Endodermal cell (in vitro differentiated cells): ENCODE measurements at regions not wholly inside any gene's neighbourhood (a gene's known extent, or its start where the extent isn't known, plus 50 kb on each side); places are given as distances from the start of the nearest gene placed in this dataset.

Experiments used
- DNase-seq: peaks from one replicate; pipeline ENCODE4 v3.0.0-alpha.2; 2017
- H3K27ac ChIP-seq: 2 replicates; pipeline ENCODE4 v1.5.1; 2013; ENCODE audit warnings: mild to moderate bottlenecking, low read depth, low read length, moderate library complexity
- H3K27me3 ChIP-seq: 2 replicates; pipeline ENCODE4 v1.6.1; 2013; ENCODE audit warnings: mild to moderate bottlenecking, low read length, moderate library complexity; ENCODE audit not compliant: insufficient read depth, control insufficient read depth, poor library complexity, severe bottlenecking
- H3K36me3 ChIP-seq: 2 replicates; pipeline ENCODE4 v1.7.0; 2013; ENCODE audit warnings: mild to moderate bottlenecking, low read length, moderate library complexity; ENCODE audit not compliant: control insufficient read depth, insufficient read depth
- H3K4me1 ChIP-seq: one replicate; pipeline ENCODE4 v1.7.0; 2013; ENCODE audit warnings: low read length; ENCODE audit not compliant: control insufficient read depth, insufficient read depth
- H3K4me3 ChIP-seq: 2 replicates; pipeline ENCODE4 v1.5.1; 2013; ENCODE audit warnings: mild to moderate bottlenecking, low read length, moderate library complexity
- H3K9ac ChIP-seq: 2 replicates; pipeline ENCODE4 v1.6.1; 2013; ENCODE audit warnings: mild to moderate bottlenecking, low read length, moderate library complexity; ENCODE audit not compliant: poor library complexity, severe bottlenecking; ENCODE audit errors: extremely low read depth
- H3K9me3 ChIP-seq: 2 replicates; pipeline ENCODE4 v1.6.1; 2013; ENCODE audit warnings: mild to moderate bottlenecking, low read length, moderate library complexity; ENCODE audit not compliant: control insufficient read depth
- H3K27ac Mint-ChIP-seq: 2 replicates; pipeline ENCODE4 v1.8.0; 2020; ENCODE audit warnings: mixed read lengths
- H3K27me3 Mint-ChIP-seq: 2 replicates; pipeline ENCODE4 v1.8.0; 2021; ENCODE audit warnings: mild to moderate bottlenecking, mixed read lengths; ENCODE audit not compliant: insufficient read depth
- H3K36me3 Mint-ChIP-seq: 2 replicates; pipeline ENCODE4 v1.8.0; 2020; ENCODE audit warnings: low read depth, mixed read lengths
- H3K4me1 Mint-ChIP-seq: 2 replicates; pipeline ENCODE4 v1.8.0; 2020; ENCODE audit warnings: mixed read lengths
- H3K4me3 Mint-ChIP-seq: 2 replicates; pipeline ENCODE4 v1.8.0; 2020; ENCODE audit warnings: mild to moderate bottlenecking, moderate library complexity, mixed read lengths
- H3K9me3 Mint-ChIP-seq: 2 replicates; pipeline ENCODE4 v1.8.0; 2020; ENCODE audit warnings: mild to moderate bottlenecking, mixed read lengths
- CTCF ChIP-seq: fragments of 200-600 bp; sonication (generic); conservative IDR thresholded peaks from 2 replicates; pipeline ENCODE4 v1.5.0; 2021; ENCODE audit warnings: antibody characterized with exemption, mild to moderate bottlenecking
- WGBS, 2 experiments: methylation state at CpG; one replicate each; pipeline versions ENCODE4 v1.1.5 to v1.1.7; 2013; ENCODE audit warnings: missing lambda C conversion rate in 2 of 2, mixed read lengths in 1 of 2; ENCODE audit not compliant: insufficient coverage in 1 of 2, insufficient read length in 1 of 2; 5-methylcytosine and 5-hydroxymethylcytosine counted together

GRCh38 chr5:171650597-171650996 is 135.0 kb upstream of the SMIM23 start:
- Mint-ChIP-seq H3K4me1 (peaks cover 25% of the 10 kb centered on the region), H3K27ac (no peak overlapping the region)
- WGBS, 2 experiments = 89 to 92% methylated on average over 7 to 8 of the region's 8 CpGs

GRCh38 chr5:171651102-171651501 is 134.5 kb upstream of the SMIM23 start:
- H3K4me3 ChIP-seq = no peak overlapping the region
- no peak overlapping the region for H3K27ac ChIP-seq
- no peak for DNase-seq
- no peaks in the 10 kb centered on the region for H3K36me3 Mint-ChIP-seq
- no peak for TF ChIP-seq CTCF
- H3K4me1 ChIP-seq = no peaks in the 10 kb centered on the region
- no peak overlapping the region for H3K27ac Mint-ChIP-seq
- H3K9me3 Mint-ChIP-seq = peaks cover 6% of the 10 kb centered on the region
- H3K4me3 Mint-ChIP-seq = no peak overlapping the region
- no peaks in the 10 kb centered on the region for H3K36me3 ChIP-seq
- 88 to 90% methylated on average over 3 of the region's 3 CpGs for WGBS, 2 experiments
- H3K27me3 ChIP-seq = no peaks in the 10 kb centered on the region
- no peaks in the 10 kb centered on the region for H3K27me3 Mint-ChIP-seq
- H3K4me1 Mint-ChIP-seq = peaks cover 20% of the 10 kb centered on the region
- H3K9ac ChIP-seq = no peak overlapping the region
- H3K9me3 ChIP-seq = peaks cover 8% of the 10 kb centered on the region

More at GRCh38 chr5:171650597-171650996, 135.0 kb upstream of the SMIM23 start:
- Mint-ChIP-seq H3K36me3 (no peaks in the 10 kb centered on the region), H3K9me3 (peaks cover 6% of the 10 kb centered on the region), H3K27me3 (no peaks in the 10 kb centered on the region), H3K4me3 (no peak overlapping the region)
- Histone ChIP-seq H3K36me3 (no peaks in the 10 kb centered on the region), H3K9me3 (peaks cover 8% of the 10 kb centered on the region), H3K4me1 (no peaks in the 10 kb centered on the region), H3K9ac (no peak overlapping the region), H3K4me3 (no peak overlapping the region), H3K27me3 (no peaks in the 10 kb centered on the region), H3K27ac (no peak overlapping the region)
- no peak for DNase-seq
- no peak for TF ChIP-seq CTCF

- DNase-seq = no peak
- Histone ChIP-seq H3K27me3 (no peaks in the 10 kb centered on the region), H3K27ac (no peak overlapping the region), H3K36me3 (no peaks in the 10 kb centered on the region), H3K4me3 (no peak overlapping the region), H3K4me1 (no peaks in the 10 kb centered on the region), H3K9ac (no peak overlapping the region), H3K9me3 (peaks cover 8% of the 10 kb centered on the region)
- Mint-ChIP-seq H3K9me3 (peaks cover 6% of the 10 kb centered on the region), H3K27ac (no peak overlapping the region), H3K4me3 (no peak overlapping the region), H3K27me3 (no peaks in the 10 kb centered on the region), H3K4me1 (no peaks in the 10 kb centered on the region), H3K36me3 (no peaks in the 10 kb centered on the region)
- 86 to 94% methylated on average over 1 to 4 of the region's 4 CpGs for WGBS, 2 experiments
- TF ChIP-seq CTCF = no peak
These were observed 130.7 kb upstream of the SMIM23 start for GRCh38 chr5:171654881-171655280.
